NCI-H2107 treated with DMSO at 0.1 percent for 48 hours (cell line): ENCODE measurements at regions not wholly inside any gene's neighbourhood (a gene's known extent, or its start where the extent isn't known, plus 50 kb on each side); places are given as distances from the start of the nearest gene placed in this dataset.

Experiments used
- DNase-seq: peaks from one replicate; lab custom pipeline; 2025; ENCODE audit not compliant: unreplicated experiment; lab: John Stamatoyannopoulos, UW

GRCh38 chr2:180110469-180110868 is 103.4 kb upstream of the CWC22 start:
- no peak for DNase-seq

- DNase-seq = no peak
These were observed 94.7 kb upstream of the CWC22 start for GRCh38 chr2:180101846-180102245.

- DNase-seq = no peak
These were observed 92.2 kb upstream of the CWC22 start for GRCh38 chr2:180099308-180099707.

- DNase-seq = no peak
These were observed 78.0 kb upstream of the CWC22 start for GRCh38 chr2:180085144-180085543.

GRCh38 chr2:180077295-180077906 is 70.3 kb upstream of the CWC22 start:
- DNase-seq = peak; percentile 23

- no peak for DNase-seq
These were observed 68.8 kb upstream of the CWC22 start for GRCh38 chr2:180075870-180076269.

- DNase-seq = no peak
These were observed 64.7 kb upstream of the CWC22 start for GRCh38 chr2:180071797-180072196.

GRCh38 chr2:180063494-180064092 is 56.5 kb upstream of the CWC22 start:
- no peak for DNase-seq

- no peak for DNase-seq
These were observed 55.1 kb upstream of the CWC22 start for GRCh38 chr2:180062178-180062577.

GRCh38 chr2:180061546-180061945 is 54.4 kb upstream of the CWC22 start:
- no peak for DNase-seq

- no peak for DNase-seq
These were observed 54.0 kb upstream of the CWC22 start for GRCh38 chr2:180061085-180061484.

GRCh38 chr2:180058993-180059392 is 51.9 kb upstream of the CWC22 start:
- no peak for DNase-seq

- DNase-seq = no peak
These were observed 50.8 kb upstream of the CWC22 start for GRCh38 chr2:180057706-180058412.
